Activated T-helper 2 cell treated with anti-CD3 and anti-CD28 coated beads, Interferon-gamma antibody, Interleukin-2, Interleukin-4, amounts not matched to agents 10 μg/mL and 5 μg/mL and 100 μg/mL, durations not matched to agents 14 hours and 24 hours and 36 hours (primary cell): ENCODE measurements at regions not wholly inside any gene's neighbourhood (a gene's known extent, or its start where the extent isn't known, plus 50 kb on each side); places are given as distances from the start of the nearest gene placed in this dataset.

Experiments used
- DNase-seq: peaks from one replicate; pipeline ENCODE4 v3.0.0; 2021; ENCODE audit warnings: low spot score
- H3K27ac Mint-ChIP-seq: one replicate; pipeline ENCODE4 v1.8.0; 2021; ENCODE audit warnings: mixed read lengths
- H3K27me3 Mint-ChIP-seq: one replicate; pipeline ENCODE4 v1.8.0; 2021; ENCODE audit warnings: low read depth, mixed read lengths
- H3K36me3 Mint-ChIP-seq: one replicate; pipeline ENCODE4 v1.8.0; 2021; ENCODE audit warnings: low read depth, mixed read lengths
- H3K4me1 Mint-ChIP-seq: one replicate; pipeline ENCODE4 v1.8.0; 2021; ENCODE audit warnings: low read depth, mixed read lengths
- H3K4me3 Mint-ChIP-seq: one replicate; pipeline ENCODE4 v1.8.0; 2021; ENCODE audit warnings: low read depth, mild to moderate bottlenecking, moderate library complexity, mixed read lengths
- H3K9me3 Mint-ChIP-seq: one replicate; pipeline ENCODE4 v1.8.0; 2021; ENCODE audit warnings: mixed read lengths
- intact Hi-C: fragments of 100-400 bp; cut with micrococcal nuclease; formaldehyde crosslinking; loops from one replicate; pipeline ENCODE4 v1.15.1; 2023

DNA sequence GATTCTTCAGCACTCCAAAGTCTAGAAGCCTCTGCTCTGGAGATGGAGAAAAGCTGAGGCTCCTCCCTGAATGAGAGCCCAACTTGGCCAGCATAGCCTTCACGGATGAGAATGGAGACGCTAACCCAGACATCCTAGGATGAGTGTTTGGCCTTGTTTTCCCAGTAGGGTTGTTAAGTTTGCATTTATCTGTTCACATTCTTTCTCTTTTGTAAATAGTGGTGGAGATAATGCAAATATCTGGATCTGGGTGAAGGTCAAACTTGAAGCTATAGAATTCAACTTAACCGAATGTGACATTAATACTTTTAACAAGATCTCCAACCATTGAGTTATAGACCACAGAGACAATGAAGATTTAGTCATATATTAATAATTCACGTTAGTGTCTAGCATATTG, 53.4 kb upstream of the BZW1 start:
- peaks cover 15% of the 10 kb centered on the region for H3K27me3 Mint-ChIP-seq
- no peak for DNase-seq
- H3K36me3 Mint-ChIP-seq: no peaks in the 10 kb centered on the region
- H3K9me3 Mint-ChIP-seq: no peaks in the 10 kb centered on the region
- intact Hi-C loops: no loop called here
- peaks cover 6% of the 10 kb centered on the region for H3K4me1 Mint-ChIP-seq
- H3K4me3 Mint-ChIP-seq: no peak overlapping the region
- no peak overlapping the region for H3K27ac Mint-ChIP-seq

DNA sequence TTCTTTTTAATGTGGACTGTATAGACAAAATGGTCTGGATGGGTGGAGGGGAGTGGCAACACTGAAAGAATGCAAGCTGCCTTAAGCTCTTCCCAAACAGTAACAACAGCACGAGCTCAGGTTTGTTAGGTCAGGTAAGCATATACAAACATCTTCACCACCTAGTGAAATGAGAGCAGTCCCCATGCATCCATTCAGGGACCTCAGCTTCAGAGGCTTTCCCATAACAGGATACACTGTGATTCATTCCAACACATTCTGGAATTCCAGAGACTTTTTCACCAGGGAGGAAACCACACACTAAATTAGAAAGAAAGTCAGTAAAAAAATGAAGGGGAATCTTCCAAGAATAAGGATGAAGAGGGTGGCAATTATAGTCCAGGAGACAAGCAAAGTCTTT, 50.4 kb upstream of the BZW1 start:
- Mint-ChIP-seq H3K27me3 (peaks cover 3% of the 10 kb centered on the region), H3K4me3 (no peak overlapping the region), H3K4me1 (peaks cover 32% of the 10 kb centered on the region), H3K9me3 (no peaks in the 10 kb centered on the region), H3K36me3 (no peaks in the 10 kb centered on the region), H3K27ac (no peak overlapping the region)
- intact Hi-C loops: loop anchor here (5.0 kb wide), 1 partner anchor 34 kb away; no protein-coding TSS in a partner anchor
- no peak for DNase-seq
